Left cardiac atrium (tissue), 4 donors: ENCODE measurements at regions not wholly inside any gene's neighbourhood (a gene's known extent, or its start where the extent isn't known, plus 50 kb on each side); places are given as distances from the start of the nearest gene placed in this dataset.

Experiments used
- ATAC-seq, 2 donors: fragments of 200-7000 bp; cut with Tn5 transposase; one replicate each; pipeline ENCODE4 v1.9.1; 2020; ENCODE audit warnings: mild to moderate bottlenecking in 2 of 2, moderate library complexity in 2 of 2
- DNase-seq: peaks from one replicate; pipeline ENCODE4 v3.0.0-alpha.2; 2020
- intact Hi-C, 2 donors: fragments of 100-400 bp; cut with DNase I; formaldehyde crosslinking; loops; one replicate each; pipeline versions ENCODE4 v1.14.1 to v1.15.1; 2022 to 2023
- donor health status: DM: no; HTN: yes; CAD: no.
- donor health status: DM: no; HTN: yes; CAD: no; lungs with severe emphysema.
- donor health status: DM: yes; HTN: yes; CAD: no.
- donor health status: Dilated cardiomyopathy.

GRCh38 chr3:139288266-139288821, 55.5 kb upstream of the MRPS22 start:
- intact Hi-C loops = no loop called here
- peak; percentile 76 to 92 for ATAC-seq
- peak; percentile 35 for DNase-seq

DNA sequence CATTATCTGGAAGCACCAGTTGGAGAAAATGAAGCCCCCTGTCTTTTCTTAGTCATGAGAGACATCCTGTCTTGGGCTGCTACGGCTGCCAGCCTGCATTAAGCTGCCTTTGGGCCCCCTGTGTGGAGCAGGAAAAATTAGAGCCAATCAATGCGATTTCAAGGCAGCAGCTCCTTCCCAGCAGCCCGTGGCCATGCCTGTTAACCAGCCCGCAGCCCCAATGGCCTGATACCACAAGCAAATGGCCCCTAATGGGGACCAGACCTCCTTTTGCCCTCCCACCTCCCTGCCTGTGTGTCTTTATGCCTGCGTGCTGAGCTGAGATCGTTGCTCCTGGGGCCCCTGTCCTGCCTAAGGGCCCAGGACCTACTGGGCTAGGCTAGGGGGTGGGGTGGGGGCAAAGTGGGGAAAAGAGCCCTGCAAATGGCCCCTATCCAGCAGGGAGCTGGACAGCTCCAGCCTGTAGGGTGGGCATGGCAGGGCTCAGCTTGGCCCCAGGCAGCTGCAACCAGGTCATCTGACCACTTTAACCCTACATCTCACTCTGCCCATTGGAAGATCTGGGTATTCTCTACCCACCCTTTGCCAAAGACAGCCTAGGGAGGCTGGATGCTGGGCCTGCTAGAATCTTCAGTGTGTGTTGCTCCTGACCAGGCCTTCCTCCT, 53.8 kb upstream of the MRPS22 start:
- ATAC-seq (no peak), DNase-seq (no peak)
- intact Hi-C loops = no loop called here

GRCh38 chr3:139291276-139292051, 52.4 kb upstream of the MRPS22 start:
- intact Hi-C loops = no loop called here
- no peak for DNase-seq

GRCh38 chr3:139292192-139292591, 51.6 kb upstream of the MRPS22 start:
- ATAC-seq (no peak), DNase-seq (no peak)
- intact Hi-C loops = no loop called here

More at GRCh38 chr3:139291276-139292051, 52.4 kb upstream of the MRPS22 start:
- ATAC-seq = no peak

DNA sequence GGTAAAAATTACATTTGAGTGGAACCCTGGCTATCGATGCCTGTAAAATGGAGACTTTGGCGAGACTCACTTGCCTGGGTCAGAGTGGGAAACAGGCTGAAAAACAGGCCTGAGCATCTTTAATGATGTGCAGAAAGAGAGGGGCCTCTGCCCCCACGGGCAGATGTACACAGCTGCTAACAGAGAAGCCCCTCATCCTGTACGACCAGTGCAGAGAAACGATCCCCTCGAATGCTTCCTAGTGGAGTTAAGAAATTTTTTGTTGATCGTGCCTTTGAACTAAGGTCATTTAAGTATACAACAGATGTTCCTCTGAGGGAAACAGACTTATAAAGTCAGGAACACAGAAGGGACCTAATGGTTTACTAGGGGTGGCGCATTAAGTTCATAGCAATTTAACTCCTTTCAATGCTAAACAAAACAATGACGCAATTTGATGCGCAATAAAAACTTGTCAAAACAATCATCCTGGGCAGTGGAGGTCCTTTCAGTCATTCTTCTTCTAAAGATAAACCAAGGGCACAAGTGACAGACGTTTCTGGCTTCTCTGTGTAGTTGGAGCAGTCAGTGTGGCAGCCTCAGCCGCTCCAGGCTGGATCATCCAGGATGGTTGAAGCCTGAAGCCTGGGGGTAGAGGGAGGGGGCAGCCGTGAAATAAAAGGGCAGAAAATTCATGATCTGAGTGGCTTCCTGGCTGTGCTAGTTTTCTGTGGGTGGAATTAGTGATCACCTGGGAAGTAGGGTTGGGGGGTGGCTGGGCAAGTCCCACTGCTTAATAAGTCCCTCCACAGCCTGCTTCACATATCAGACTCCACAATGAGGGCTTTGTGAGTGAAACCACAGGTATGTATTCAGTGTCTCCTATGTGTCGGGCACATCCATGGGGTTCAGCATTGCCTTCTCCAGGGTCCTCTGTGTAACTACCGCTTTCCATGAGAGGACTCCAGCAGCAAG, 50.8 kb upstream of the MRPS22 start:
- DNase-seq (no peak), ATAC-seq (no peak)
- intact Hi-C loops = no loop called here

- ATAC-seq = no peak
- intact Hi-C loops = no loop called here
- no peak for DNase-seq
These were observed 50.2 kb upstream of the MRPS22 start for GRCh38 chr3:139293665-139294023.
